Activated CD4-positive, alpha-beta T cell treated with anti-CD3 and anti-CD28 coated beads, Interleukin-2, amount 50 U/mL, for 16 hours (primary cell): ENCODE measurements at regions not wholly inside any gene's neighbourhood (a gene's known extent, or its start where the extent isn't known, plus 50 kb on each side); places are given as distances from the start of the nearest gene placed in this dataset.

Experiments used
- DNase-seq: peaks from one replicate; pipeline ENCODE4 v3.0.0-alpha.2; 2020

DNA sequence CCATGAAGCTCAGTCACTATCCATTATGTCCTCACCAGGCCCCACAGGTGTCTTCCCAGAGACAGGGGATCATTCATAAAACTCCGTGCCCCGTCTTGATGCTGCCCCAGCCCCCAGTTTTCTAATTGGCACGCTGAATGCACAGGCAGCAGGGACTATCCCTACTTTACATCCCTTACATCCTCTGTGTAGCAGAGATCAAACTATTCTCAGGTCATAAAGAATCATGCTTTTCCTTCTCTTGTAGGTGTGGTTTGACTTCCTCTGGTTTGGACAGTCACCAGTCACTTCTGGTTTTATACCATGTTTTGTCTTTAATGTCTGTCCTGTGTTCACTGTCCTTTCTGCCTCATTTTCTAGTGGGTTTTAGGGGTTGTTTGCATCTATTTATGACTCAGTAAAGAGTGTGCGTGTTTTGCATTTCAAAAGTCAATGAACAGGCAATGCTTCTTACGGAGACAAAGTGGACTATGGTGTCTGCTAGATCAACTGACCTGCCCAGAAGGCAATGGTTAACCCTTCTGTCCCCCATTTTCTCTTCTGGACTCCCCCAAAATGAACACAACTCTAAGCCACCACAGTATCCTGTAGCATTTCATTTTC is 140.4 kb upstream of the NPVF start:
- DNase-seq = no peak

DNA sequence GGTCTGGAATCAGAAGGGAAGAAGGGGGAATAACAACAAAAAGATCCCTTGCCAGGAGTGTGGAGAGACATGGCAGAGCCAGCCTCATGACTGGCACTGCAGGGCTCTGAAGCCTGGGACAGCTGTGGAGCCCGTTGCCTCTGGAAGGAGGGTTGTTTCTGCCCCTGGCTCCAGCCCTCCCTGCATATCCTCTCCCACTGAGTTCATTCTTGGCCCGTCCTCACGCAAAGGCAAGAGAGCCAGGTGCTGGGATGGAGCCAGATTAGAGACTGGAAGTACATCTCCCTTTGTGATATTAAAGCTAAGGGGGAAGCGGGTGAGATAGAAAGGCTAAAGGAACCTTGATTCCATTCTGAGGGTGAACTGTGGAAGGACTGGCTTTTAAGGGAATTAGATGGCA is 141.5 kb upstream of the NPVF start:
- DNase-seq = no peak

GRCh38 chr7:25371972-25372371 is 143.7 kb upstream of the NPVF start:
- no peak for DNase-seq

- DNase-seq = no peak
These were observed 147.7 kb upstream of the NPVF start for GRCh38 chr7:25375805-25376600.

DNA sequence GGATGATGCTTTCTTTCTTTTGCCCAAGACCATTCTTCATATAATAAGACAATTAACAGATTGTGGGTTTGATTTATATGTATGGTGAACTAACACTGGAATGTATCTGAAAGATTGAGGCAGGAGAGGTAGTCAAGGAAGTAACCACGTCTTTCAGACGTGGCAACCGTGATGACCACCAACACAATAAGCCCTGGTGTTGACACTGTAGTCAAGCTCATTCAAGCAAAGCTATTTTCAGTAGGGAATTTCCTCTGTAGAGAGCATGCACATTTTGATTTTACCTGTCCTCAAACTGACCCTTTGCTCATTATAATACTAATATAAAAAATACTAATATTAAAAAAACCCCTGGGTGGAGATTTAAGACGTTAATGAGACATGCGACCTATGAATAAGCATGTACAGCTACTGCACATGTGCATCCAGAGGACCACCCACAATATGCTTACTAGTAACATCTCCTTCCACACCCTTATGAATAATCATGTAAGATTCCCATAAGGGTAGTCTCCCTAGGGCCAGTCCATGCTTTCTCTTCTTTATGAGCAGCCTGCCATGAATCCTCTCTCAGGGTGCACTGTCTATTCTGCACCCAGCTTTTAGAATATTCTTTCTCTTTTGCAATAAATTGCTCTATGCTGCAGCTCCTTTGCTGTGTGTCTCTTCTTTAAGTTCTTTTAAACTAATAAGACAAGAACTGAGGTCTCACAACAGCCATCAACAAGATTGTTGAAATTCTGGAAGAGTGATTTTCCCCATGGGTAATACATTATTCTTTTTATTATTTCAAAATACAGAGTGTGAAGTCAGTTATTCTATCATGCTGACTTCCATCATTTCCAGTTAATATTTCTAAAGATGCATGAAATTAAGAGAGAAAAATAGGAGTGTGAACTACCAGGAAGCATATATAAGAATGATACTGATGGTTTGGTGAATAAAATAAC is 151.3 kb upstream of the NPVF start:
- no peak for DNase-seq

DNA sequence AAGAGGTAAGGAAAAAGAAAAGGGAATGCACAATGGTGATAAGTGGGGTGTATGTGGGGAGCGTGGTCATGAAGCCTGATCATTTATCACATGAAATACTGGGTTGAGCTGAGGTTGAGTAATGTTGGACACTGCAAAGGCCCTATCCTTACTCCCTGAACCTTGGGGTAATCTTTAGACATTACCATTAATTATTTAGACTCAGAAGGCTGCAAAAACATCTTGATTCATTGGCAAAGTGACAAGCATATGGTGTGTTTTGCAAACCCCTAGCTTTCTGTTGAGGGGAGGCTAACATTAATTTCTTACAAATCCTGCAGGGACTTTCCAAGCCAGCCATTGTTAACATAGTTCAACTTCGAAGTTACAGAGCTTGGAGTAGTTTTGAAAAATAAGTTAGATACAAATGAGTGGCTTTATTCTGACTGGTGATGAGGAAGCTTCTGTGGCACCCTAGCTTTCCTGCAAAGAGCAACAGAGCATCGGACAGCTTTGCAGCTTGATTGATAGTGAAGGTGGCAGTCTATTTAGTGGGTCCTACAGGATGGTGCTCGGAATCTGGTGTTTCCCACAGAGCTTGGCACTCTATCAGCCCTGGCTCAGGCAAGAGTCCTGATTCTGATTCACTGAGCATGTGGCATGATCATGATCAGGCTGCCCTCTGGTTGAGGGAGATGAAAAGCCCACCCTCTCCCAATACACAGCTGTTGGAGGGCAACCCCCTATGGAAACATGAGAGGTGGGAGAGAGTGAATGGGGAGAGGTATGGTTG is 153.7 kb upstream of the NPVF start:
- no peak for DNase-seq

DNA sequence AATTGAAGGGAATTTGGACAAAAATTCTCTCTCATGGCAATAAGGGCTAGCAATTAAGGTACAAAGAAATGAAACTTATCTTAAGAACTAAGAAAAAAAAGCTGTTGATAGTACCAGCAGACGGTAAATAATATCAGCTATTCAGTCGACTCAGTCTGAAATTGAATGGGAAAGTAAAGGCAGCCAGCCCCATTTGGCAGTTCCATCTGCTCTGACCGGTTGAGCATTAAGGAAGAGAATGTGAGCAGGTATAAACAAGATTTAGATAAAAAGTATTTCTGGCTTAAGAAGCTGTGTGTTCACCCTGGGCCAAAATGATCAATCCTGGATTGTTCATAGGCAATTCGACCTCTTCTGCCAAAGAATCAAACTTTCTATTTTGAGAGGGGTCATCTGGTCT is 154.6 kb upstream of the NPVF start:
- DNase-seq = no peak

- no peak for DNase-seq
These were observed 155.1 kb upstream of the NPVF start for GRCh38 chr7:25383402-25383801.

DNA sequence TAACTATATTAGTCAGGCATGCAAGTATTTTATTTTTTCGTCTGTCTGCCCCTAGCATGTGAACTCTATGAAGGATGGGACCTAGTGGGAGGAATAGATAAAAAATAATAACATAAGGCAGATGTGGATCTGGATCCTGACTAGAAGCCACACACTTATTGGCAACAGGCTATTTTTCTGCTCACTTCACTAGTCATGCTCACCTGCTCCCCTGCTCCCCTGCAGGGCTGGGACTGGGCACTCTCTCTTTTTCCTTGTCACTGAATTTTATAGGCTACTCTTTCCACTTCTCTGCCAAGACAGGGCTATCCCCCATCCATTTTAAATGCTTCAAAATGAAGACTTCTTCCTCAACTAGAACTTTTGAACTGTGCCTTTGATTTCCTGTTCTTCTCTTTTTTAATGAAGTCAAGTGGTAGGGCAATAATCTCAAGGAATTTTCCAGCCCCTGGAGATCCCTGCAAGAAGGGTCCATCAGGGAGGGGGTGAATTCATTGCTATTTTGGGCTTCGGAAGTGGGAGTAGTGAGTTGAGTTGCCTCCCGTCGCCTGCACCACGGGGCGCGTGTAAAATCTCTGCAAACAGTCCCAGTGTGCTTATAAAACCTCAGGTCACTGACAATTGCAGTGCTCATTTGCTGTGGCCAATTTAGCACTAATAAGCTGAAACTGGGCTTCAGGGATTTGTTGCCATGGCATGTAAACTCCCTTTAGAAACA is 156.7 kb upstream of the NPVF start:
- no peak for DNase-seq

DNA sequence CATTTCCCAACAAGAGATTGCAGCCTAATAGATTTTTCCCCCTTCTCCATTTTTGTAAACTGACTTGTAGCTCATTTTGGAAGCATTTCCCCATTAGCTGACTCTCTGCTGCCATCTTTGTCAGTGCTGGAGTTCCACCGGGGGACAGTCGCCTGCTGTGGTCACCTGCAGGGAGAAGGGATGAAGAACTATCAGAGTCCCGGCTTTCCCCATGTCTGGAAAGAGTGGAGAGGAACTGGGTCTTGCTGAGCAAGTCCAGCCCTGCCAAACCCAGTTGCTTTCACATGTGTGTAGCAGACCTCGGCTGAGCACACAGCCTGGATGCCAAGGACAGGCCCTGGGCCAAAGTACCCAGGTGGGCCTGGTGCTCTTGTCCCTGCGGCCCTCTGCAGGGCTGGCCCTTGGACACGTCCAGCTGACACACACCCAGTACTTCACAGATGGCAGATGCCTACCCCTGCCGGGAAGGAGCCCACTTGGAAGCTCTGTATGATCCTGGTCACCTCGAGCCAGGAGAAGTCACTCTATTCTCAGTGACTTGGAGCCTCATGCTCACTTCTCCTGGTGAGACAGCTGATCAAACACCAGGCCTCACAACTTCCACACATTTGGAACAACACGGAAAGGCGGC is 157.3 kb upstream of the NPVF start:
- no peak for DNase-seq

GRCh38 chr7:25386311-25386744 is 158.0 kb upstream of the NPVF start:
- DNase-seq = no peak

DNA sequence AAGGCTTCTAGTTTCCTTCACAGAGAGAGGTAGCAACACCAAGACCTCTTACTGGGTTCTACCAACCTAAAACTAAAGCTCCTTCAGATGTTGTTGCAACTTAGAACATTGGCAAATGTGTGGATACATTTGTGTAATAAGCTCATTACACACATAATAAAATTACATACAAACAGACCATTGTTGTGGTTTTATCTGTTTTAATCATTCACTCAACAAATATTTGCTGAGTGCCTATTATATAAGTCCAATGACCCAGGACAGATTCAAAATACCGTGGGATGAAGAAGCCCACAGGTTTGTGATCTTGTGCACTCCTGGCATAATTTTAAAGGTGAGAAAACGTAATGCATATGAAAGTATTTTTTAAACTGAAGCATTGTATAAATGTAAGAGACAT is 160.4 kb upstream of the NPVF start:
- no peak for DNase-seq

DNA sequence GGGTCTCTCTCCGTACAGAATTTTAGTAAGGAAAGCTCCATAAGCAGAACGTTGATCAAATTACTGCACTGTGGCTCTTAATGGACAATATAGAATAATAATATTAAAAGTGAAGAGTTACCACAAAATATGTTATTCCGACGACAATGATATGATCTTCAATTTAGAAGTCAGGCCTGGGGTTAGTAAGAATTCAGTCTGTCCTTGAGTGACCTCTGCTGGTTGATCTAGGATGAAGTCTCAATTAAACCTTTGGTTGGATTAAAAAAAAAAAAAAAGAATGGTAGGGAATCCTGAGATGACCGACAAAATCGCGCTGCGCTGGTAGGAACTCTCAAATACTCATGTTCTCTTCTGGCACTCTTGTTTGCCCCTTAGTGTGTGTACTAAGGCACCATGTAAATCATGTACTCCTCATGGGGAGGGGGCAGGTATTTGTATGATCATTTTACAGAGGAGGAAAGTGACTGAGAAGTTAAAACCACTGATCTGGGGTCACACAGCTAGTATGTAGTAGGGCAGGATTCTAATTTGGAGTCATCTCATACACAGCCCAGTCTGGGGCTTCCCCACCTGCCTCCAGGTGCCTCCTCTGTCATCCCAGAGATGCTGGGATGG is 161.3 kb upstream of the NPVF start:
- peak; percentile 24 for DNase-seq

GRCh38 chr7:25391295-25391861 is 163.1 kb upstream of the NPVF start:
- peak; percentile 1 for DNase-seq

DNA sequence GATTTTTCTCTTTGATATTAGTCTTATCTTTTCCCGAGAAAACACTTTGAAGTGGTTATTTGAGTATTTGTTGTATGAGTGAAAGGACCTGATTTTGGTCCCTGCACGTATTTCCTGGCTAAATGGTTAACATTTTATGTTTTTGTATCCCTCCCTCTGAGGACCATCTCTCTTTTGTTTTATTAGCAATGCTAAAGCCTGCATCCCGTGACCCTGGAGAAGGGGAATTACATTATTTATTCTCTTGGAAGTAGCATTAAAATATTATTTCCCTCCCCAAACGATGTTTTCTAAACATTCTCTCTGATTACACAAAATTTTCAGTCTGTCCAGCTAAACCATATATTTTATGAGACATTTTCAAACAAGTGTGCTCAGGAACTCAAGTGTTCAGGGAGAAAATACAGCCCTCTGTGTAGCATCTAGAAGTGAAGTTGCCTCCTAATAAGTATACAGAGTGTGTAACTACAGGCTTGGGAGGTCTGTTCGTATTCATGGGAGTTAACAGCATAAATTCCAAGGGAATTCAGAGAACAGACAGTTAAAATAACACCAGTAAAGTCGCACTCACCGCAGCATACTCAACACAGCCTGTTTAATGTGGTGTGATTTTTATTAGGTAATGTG is 163.8 kb upstream of the NPVF start:
- no peak for DNase-seq

DNA sequence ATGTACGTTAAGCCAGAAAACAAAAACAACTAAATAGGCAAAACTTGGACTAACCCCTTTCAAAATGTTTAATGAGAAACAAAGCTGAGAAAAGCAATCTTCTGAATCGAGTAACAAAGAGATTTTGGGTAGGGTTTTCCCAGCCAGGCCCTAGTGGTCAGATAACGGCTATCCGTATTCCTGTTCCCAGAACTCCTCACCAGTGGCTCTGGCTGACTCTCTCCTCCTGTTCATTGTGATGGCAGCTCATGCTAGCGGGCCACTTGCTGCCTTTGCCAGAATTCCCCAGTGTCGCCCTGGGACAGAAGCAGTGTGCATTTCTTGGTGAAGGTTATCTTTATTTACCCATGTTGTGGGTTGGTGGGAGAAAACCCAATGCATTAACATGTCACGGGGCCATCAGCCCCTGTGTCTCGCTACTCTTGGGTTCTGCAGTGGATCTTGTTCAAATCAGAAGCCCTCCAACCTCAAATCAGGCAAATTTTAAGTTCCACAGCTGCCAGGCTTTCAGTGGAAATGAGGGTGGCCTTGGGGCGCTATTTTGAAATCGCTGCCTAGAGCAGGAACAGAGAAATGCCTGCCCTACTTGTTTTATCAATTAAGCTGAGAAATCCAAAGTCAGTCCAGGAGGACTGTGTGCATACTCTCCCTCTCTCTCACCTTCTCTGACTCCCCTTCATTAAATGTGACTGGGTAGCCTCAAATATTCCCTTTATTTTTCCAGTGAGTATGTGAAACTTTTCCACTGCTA is 164.5 kb upstream of the NPVF start:
- no peak for DNase-seq

DNA sequence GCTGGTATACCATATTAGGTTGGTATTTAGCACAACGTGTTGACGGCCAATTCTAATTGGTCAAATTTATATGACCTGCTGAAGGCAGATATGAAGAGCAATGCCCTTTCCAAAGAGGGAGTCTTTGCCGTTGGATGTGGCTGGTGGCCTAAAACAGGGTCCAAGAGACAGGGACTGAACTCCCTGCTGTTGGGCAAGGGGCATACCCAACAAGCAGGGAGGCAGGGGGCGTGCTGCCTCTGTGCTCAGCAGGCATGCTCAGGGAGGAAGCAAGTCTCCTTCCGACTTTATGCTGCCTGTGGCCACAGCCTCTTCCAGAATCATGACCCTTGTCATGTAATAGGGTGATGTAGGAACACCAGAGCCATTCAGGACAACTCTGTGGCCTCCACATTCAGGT is 167.7 kb upstream of the NPVF start:
- DNase-seq = no peak

- DNase-seq = no peak
These were observed 168.4 kb upstream of the NPVF start for GRCh38 chr7:25396668-25397067.

DNA sequence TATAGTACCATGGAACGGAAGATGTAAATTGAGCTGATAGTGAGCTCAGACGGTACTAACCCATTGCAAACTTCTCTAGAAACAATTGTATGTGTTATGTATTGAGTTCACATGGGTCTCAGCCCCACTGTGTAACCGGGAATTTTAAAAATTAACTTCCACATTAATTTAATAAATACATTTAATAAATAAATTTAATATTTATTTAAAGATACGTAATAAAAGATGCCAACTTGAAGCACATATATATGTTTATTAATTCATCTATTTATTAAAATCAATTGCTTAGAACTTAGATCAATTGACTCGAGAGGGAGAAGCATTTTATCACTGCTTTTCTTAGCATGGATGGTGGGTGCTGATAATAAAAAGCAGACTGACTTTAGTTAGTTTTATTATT is 170.1 kb upstream of the NPVF start:
- no peak for DNase-seq
